ENCODE measurements at regions not wholly inside any gene's neighbourhood (a gene's known extent, or its start where the extent isn't known, plus 50 kb on each side); places are given as distances from the start of the nearest gene placed in this dataset.

GRCh38 chr2:194938066-194938465 is 719.0 kb upstream of the SLC39A10 start:
- H3K27ac ChIP-seq: no peak overlapping the region
- no peaks in the 10 kb centered on the region for H4K20me1 ChIP-seq (ENCODE audit: insufficient read depth)
- no peaks in the 10 kb centered on the region for H3K79me2 ChIP-seq (ENCODE audit: low read depth)
- H3K4me3 ChIP-seq: no peak overlapping the region
- no peaks in the 10 kb centered on the region for H3K36me3 ChIP-seq (ENCODE audit: low read depth)
- BruUV-seq (replicated peaks): no TSS peak
- H3K4me2 ChIP-seq: no peak overlapping the region
- ChIA-PET POLR2A (ENCODE audit: unreplicated experiment) (no interaction called here), CTCF (no interaction called here)
- intact Hi-C loops (cut with micrococcal nuclease; ENCODE audit: unreplicated experiment): no loop called here
- H3F3A ChIP-seq (ENCODE audit: insufficient read depth, low read depth): no peaks in the 10 kb centered on the region
- TF ChIP-seq, protein P1, sequence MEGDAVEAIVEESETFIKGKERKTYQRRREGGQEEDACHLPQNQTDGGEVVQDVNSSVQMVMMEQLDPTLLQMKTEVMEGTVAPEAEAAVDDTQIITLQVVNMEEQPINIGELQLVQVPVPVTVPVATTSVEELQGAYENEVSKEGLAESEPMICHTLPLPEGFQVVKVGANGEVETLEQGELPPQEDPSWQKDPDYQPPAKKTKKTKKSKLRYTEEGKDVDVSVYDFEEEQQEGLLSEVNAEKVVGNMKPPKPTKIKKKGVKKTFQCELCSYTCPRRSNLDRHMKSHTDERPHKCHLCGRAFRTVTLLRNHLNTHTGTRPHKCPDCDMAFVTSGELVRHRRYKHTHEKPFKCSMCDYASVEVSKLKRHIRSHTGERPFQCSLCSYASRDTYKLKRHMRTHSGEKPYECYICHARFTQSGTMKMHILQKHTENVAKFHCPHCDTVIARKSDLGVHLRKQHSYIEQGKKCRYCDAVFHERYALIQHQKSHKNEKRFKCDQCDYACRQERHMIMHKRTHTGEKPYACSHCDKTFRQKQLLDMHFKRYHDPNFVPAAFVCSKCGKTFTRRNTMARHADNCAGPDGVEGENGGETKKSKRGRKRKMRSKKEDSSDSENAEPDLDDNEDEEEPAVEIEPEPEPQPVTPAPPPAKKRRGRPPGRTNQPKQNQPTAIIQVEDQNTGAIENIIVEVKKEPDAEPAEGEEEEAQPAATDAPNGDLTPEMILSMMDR (conservative IDR thresholded peaks at IDR 0.05): no peak
- TF ChIP-seq EZH2 (IDR thresholded peaks at IDR 0.05; ENCODE audit: low read depth): no peak
- DNase-seq: no peak
- H3K9me3 ChIP-seq (ENCODE audit: insufficient read depth, low read depth): no peaks in the 10 kb centered on the region
- no peak overlapping the region for H2AFZ ChIP-seq
- no peaks in the 10 kb centered on the region for H3K4me1 ChIP-seq (replicated peaks; ENCODE audit: insufficient read depth)
- H3K9me2 ChIP-seq (ENCODE audit: insufficient read depth): no peaks in the 10 kb centered on the region
- no peaks in the 10 kb centered on the region for H3K27me3 ChIP-seq (ENCODE audit: insufficient read depth, low read depth)

DNA sequence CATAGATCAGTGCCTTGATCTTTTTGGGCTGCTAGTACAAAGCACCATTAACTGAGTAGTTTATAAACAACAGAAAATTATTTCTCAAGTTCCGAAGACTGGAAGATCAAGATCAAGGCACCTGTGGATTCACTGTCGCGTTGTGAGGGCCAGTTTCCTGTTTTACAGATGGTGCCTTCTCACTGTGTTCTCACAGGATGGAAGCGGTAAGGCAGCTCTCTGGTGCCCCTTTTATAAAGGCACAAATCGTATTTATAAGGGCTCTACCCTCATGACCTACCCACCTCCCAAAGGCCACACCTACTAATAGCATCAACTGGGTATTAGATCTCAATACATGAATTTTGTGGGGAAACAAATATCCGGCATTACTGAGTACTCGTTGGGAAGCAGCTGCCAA is 729.5 kb upstream of the SLC39A10 start:
- intact Hi-C loops (cut with micrococcal nuclease; ENCODE audit: unreplicated experiment): no loop called here
- no peaks in the 10 kb centered on the region for H3K4me1 ChIP-seq (replicated peaks; ENCODE audit: insufficient read depth)
- H3K79me2 ChIP-seq (ENCODE audit: low read depth): no peaks in the 10 kb centered on the region
- H4K20me1 ChIP-seq (ENCODE audit: insufficient read depth): no peaks in the 10 kb centered on the region
- TF ChIP-seq, protein P1 (conservative IDR thresholded peaks at IDR 0.05): no peak
- no peak for DNase-seq
- no peaks in the 10 kb centered on the region for H3F3A ChIP-seq (ENCODE audit: insufficient read depth, low read depth)
- no peaks in the 10 kb centered on the region for H3K36me3 ChIP-seq (ENCODE audit: low read depth)
- POLR2A ChIA-PET (ENCODE audit: unreplicated experiment): no interaction called here
- no peaks in the 10 kb centered on the region for H3K9me2 ChIP-seq (ENCODE audit: insufficient read depth)
- H3K27ac ChIP-seq: no peak overlapping the region
- no peak overlapping the region for H3K4me2 ChIP-seq
- no TSS peak for BruUV-seq (replicated peaks)
- no peaks in the 10 kb centered on the region for H3K9me3 ChIP-seq (ENCODE audit: insufficient read depth, low read depth)
- CTCF ChIA-PET: no interaction called here
- no peak overlapping the region for H2AFZ ChIP-seq
- no peak overlapping the region for H3K4me3 ChIP-seq
- no peaks in the 10 kb centered on the region for H3K27me3 ChIP-seq (ENCODE audit: insufficient read depth, low read depth)

DNA sequence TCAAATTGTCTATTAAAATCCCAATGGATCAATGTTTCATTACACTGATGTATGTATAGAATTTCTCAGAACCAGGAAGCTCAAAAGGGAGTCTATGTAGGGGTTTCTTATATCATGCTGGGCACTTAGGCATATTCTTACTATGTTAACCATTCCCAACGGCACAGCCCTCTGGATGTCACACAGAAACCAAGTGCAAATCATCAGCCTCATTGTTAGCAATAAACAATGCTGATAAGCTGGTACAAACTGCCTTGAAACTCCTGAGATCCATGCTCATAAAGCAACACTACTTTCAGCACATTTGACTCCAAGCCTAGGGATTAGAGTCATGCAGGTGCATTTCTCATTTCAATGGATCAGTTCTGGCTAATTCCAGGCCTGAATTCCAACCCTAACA is 730.2 kb upstream of the SLC39A10 start:
- Histone ChIP-seq H2AFZ (no peak overlapping the region), H3K4me1 (replicated peaks; ENCODE audit: insufficient read depth) (no peaks in the 10 kb centered on the region), H3K27me3 (ENCODE audit: insufficient read depth, low read depth) (no peaks in the 10 kb centered on the region), H3K4me3 (no peak overlapping the region), H3K4me2 (no peak overlapping the region), H3K9me2 (ENCODE audit: insufficient read depth) (no peaks in the 10 kb centered on the region), H3K27ac (no peak overlapping the region), H3F3A (ENCODE audit: insufficient read depth, low read depth) (no peaks in the 10 kb centered on the region), H3K36me3 (ENCODE audit: low read depth) (no peaks in the 10 kb centered on the region), H4K20me1 (ENCODE audit: insufficient read depth) (no peaks in the 10 kb centered on the region), H3K79me2 (ENCODE audit: low read depth) (no peaks in the 10 kb centered on the region), H3K9me3 (ENCODE audit: insufficient read depth, low read depth) (no peaks in the 10 kb centered on the region)
- no peak for TF ChIP-seq EZH2 (IDR thresholded peaks at IDR 0.05; ENCODE audit: low read depth)
- TF ChIP-seq, protein P1 (conservative IDR thresholded peaks at IDR 0.05): no peak
- intact Hi-C loops (cut with micrococcal nuclease; ENCODE audit: unreplicated experiment): no loop called here
- ChIA-PET CTCF (no interaction called here), POLR2A (ENCODE audit: unreplicated experiment) (no interaction called here)
- no TSS peak for BruUV-seq (replicated peaks)
- DNase-seq: no peak

All from PC-9 (cell line).